HEK293 (cell line): ENCODE measurements at regions not wholly inside any gene's neighbourhood (a gene's known extent, or its start where the extent isn't known, plus 50 kb on each side); places are given as distances from the start of the nearest gene placed in this dataset.

ENCODE experiments used
- CTCF ChIA-PET: fragments of 350-600 bp; formaldehyde crosslinking; extraction: SDS; loops from one replicate; lab custom pipeline; 2021; ENCODE audit warnings: antibody characterized with exemption; lab: Yijun Ruan, JAX
- POLR2A ChIA-PET: fragments of 300-600 bp; formaldehyde crosslinking; extraction: SDS; loops from one replicate; lab custom pipeline; 2020; ENCODE audit warnings: antibody characterized with exemption, inconsistent platforms; lab: Yijun Ruan, JAX
- H3K27ac ChIP-seq: fragments of 200-500 bp; sonication (Bioruptor generic); 2 replicates; pipeline ENCODE4 v1.5.1; 2014; ENCODE audit warnings: low read depth, low read length, control low read depth, inconsistent platforms; ENCODE audit errors: extremely low read depth
- H3K36me3 ChIP-seq, 2 experiments: fragments of 200-500 bp in 1 of 2; sonication (Bioruptor generic) in 1 of 2; 1 replicate in 1 of 2; 2 replicates in 1 of 2; pipeline ENCODE4 v1.5.1; 2014 to 2017; ENCODE audit warnings: inconsistent platforms in 2 of 2, low read length in 2 of 2; ENCODE audit not compliant: control insufficient read depth in 2 of 2, insufficient read depth in 1 of 2
- H3K4me1 ChIP-seq: fragments of 200-500 bp; sonication (Bioruptor generic); 2 replicates; pipeline ENCODE4 v1.5.1; 2014; ENCODE audit warnings: mild to moderate bottlenecking, low read length, inconsistent platforms; ENCODE audit not compliant: control insufficient read depth, insufficient read depth
- H3K4me3 ChIP-seq: 2 replicates; pipeline ENCODE4 v1.5.1; 2011; ENCODE audit warnings: low read depth, mild to moderate bottlenecking, control low read depth, low read length, moderate library complexity
- H3K9me3 ChIP-seq: fragments of 200-500 bp; sonication (Bioruptor generic); 2 replicates; pipeline ENCODE4 v1.5.1; 2014; ENCODE audit warnings: low read depth, low read length, inconsistent platforms; ENCODE audit not compliant: control insufficient read depth, insufficient read depth
- HOXD13 ChIP-seq: sonication (generic); formaldehyde crosslinking; IDR thresholded peaks from 2 replicates; pipeline ENCODE4 v1.8.0; 2022; ENCODE audit warnings: missing genetic modification reagents, borderline replicate concordance
- KLF1 ChIP-seq: fragments of 450-650 bp; formaldehyde crosslinking; IDR thresholded peaks from 2 replicates; pipeline ENCODE4 v1.5.1; 2016; ENCODE audit warnings: missing biosample characterization, missing genetic modification characterization
- SP3 ChIP-seq: fragments of 450-650 bp; formaldehyde crosslinking; IDR thresholded peaks from 2 replicates; pipeline ENCODE4 v1.5.1; 2016; ENCODE audit warnings: missing biosample characterization, missing genetic modification characterization
- ZBTB21 ChIP-seq: fragments of 450-650 bp; formaldehyde crosslinking; IDR thresholded peaks from 2 replicates; pipeline ENCODE4 v1.5.1; 2017; ENCODE audit warnings: missing biosample characterization, missing genetic modification characterization
- ZBTB48 ChIP-seq: fragments of 450-650 bp; formaldehyde crosslinking; IDR thresholded peaks from 2 replicates; pipeline ENCODE4 v1.5.1; 2016; ENCODE audit warnings: missing biosample characterization, missing genetic modification characterization
- ZFHX2 ChIP-seq: fragments of 450-650 bp; formaldehyde crosslinking; conservative IDR thresholded peaks from 2 replicates; pipeline ENCODE4 v1.5.1; 2016; ENCODE audit warnings: missing biosample characterization, missing genetic modification characterization
- ZNF10 ChIP-seq: fragments of 450-650 bp; formaldehyde crosslinking; IDR thresholded peaks from 2 replicates; pipeline ENCODE4 v1.5.1; 2017; ENCODE audit warnings: missing biosample characterization, missing genetic modification characterization
- ZNF148 ChIP-seq: fragments of 450-650 bp; formaldehyde crosslinking; IDR thresholded peaks from 2 replicates; pipeline ENCODE4 v1.5.0; 2017; ENCODE audit warnings: missing biosample characterization, missing genetic modification characterization, borderline replicate concordance
- ZNF16 ChIP-seq: fragments of 450-650 bp; formaldehyde crosslinking; IDR thresholded peaks from 2 replicates; pipeline ENCODE4 v1.5.1; 2016; ENCODE audit warnings: low read depth, missing biosample characterization, missing genetic modification characterization
- ZNF202 ChIP-seq: fragments of 450-650 bp; formaldehyde crosslinking; IDR thresholded peaks from 2 replicates; pipeline ENCODE4 v1.5.1; 2016; ENCODE audit warnings: missing biosample characterization, missing genetic modification characterization, borderline replicate concordance
- ZNF23 ChIP-seq: fragments of 450-650 bp; formaldehyde crosslinking; IDR thresholded peaks from 2 replicates; pipeline ENCODE4 v1.5.1; 2016; ENCODE audit warnings: missing biosample characterization, missing genetic modification characterization, borderline replicate concordance
- ZNF292 ChIP-seq: fragments of 450-650 bp; formaldehyde crosslinking; IDR thresholded peaks from 2 replicates; pipeline ENCODE4 v1.5.1; 2016; ENCODE audit warnings: low read depth, missing biosample characterization, missing genetic modification characterization, borderline replicate concordance
- ZNF394 ChIP-seq: fragments of 450-650 bp; formaldehyde crosslinking; IDR thresholded peaks from 2 replicates; pipeline ENCODE4 v1.5.1; 2016; ENCODE audit warnings: missing biosample characterization, missing genetic modification characterization, mild to moderate bottlenecking, moderate library complexity, borderline replicate concordance
- ZNF423 ChIP-seq: fragments of 450-650 bp; formaldehyde crosslinking; IDR thresholded peaks from 2 replicates; pipeline ENCODE4 v1.5.1; 2016; ENCODE audit warnings: missing biosample characterization, missing genetic modification characterization
- ZNF48 ChIP-seq: fragments of 450-650 bp; formaldehyde crosslinking; IDR thresholded peaks from 2 replicates; pipeline ENCODE4 v1.5.1; 2016; ENCODE audit warnings: missing biosample characterization, missing genetic modification characterization
- ZNF513 ChIP-seq: fragments of 450-650 bp; IDR thresholded peaks from 2 replicates; pipeline ENCODE4 v1.5.1; 2018; ENCODE audit warnings: missing biosample characterization, missing genetic modification characterization
- ZNF514 ChIP-seq: fragments of 450-650 bp; formaldehyde crosslinking; IDR thresholded peaks from 2 replicates; pipeline ENCODE4 v1.5.1; 2016; ENCODE audit warnings: missing biosample characterization, missing genetic modification characterization
- ZNF549 ChIP-seq: fragments of 450-650 bp; IDR thresholded peaks from 2 replicates; pipeline ENCODE4 v1.5.1; 2018; ENCODE audit warnings: missing biosample characterization, missing genetic modification characterization, mild to moderate bottlenecking, inconsistent platforms, moderate library complexity
- ZNF560 ChIP-seq: fragments of 450-650 bp; formaldehyde crosslinking; IDR thresholded peaks from 2 replicates; pipeline ENCODE4 v1.5.1; 2017; ENCODE audit warnings: missing biosample characterization, missing genetic modification characterization, borderline replicate concordance
- ZNF629 ChIP-seq: fragments of 450-650 bp; formaldehyde crosslinking; IDR thresholded peaks from 2 replicates; pipeline ENCODE4 v1.5.1; 2017; ENCODE audit warnings: missing biosample characterization, missing genetic modification characterization
- ZNF677 ChIP-seq: fragments of 450-650 bp; IDR thresholded peaks from 2 replicates; pipeline ENCODE4 v1.5.0; 2018; ENCODE audit warnings: missing biosample characterization, mild to moderate bottlenecking, missing genetic modification characterization, moderate library complexity
- ZNF791 ChIP-seq: fragments of 450-650 bp; formaldehyde crosslinking; IDR thresholded peaks from 2 replicates; pipeline ENCODE4 v1.5.1; 2016; ENCODE audit warnings: missing biosample characterization, missing genetic modification characterization
- ZNF792 ChIP-seq: fragments of 450-650 bp; formaldehyde crosslinking; IDR thresholded peaks from 2 replicates; pipeline ENCODE4 v1.5.1; 2016; ENCODE audit warnings: missing biosample characterization, missing genetic modification characterization
- ZSCAN18 ChIP-seq: fragments of 450-650 bp; formaldehyde crosslinking; IDR thresholded peaks from 2 replicates; pipeline ENCODE4 v1.5.1; 2016; ENCODE audit warnings: missing biosample characterization, missing genetic modification characterization
- TF ChIP-seq, protein P1 (sequence below): fragments of 450-650 bp; formaldehyde crosslinking; IDR thresholded peaks from 2 replicates; pipeline ENCODE4 v1.5.1; 2017; ENCODE audit warnings: missing biosample characterization, missing genetic modification characterization
- TF ChIP-seq, protein P2 (sequence below): sonication (generic); formaldehyde crosslinking; IDR thresholded peaks from 2 replicates; pipeline ENCODE4 v1.8.1; 2022; ENCODE audit warnings: mild to moderate bottlenecking, moderate library complexity, missing genetic modification reagents

DNA sequence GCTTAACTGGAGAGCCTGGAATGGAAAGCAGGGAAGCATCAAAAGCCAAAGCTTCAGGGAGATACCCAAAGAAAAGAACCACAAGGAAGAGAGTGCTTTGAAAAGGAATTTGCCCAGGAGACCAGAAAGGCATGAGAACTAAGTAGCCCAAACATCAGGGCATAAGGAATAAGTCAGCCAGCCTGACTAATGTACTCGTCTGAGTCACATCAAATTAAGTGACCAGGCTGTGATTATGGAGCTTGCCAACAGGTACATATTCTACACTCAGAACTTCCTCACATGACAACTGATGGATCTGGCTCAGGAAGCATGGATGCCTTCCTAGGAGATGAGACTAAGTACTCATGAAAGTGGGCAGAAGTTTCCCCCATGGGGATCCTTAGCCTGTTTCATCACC lies 366.7 kb downstream of the BUD13 start:
- H3K4me3 ChIP-seq, result no peak overlapping the region
- CTCF ChIA-PET, result interaction anchor here (1.1 kb wide), 1 partner anchor 189 kb away, joined by 3 read pairs; no protein-coding TSS in a partner anchor
- no peak overlapping the region for H3K27ac ChIP-seq
- H3K36me3 ChIP-seq, result no peaks in the 10 kb centered on the region
- TF ChIP-seq ZNF560 (tag by site-specific recombination) (no peak), ZNF292 (tag by site-specific recombination) (no peak), ZNF394 (tag by site-specific recombination) (no peak), SP3 (no peak), HOXD13 (CRISPR knock-in tag) (no peak), ZSCAN18 (tag by site-specific recombination) (no peak), ZNF791 (no peak), ZFHX2 (tag by site-specific recombination) (no peak)
- TF ChIP-seq, protein P1, sequence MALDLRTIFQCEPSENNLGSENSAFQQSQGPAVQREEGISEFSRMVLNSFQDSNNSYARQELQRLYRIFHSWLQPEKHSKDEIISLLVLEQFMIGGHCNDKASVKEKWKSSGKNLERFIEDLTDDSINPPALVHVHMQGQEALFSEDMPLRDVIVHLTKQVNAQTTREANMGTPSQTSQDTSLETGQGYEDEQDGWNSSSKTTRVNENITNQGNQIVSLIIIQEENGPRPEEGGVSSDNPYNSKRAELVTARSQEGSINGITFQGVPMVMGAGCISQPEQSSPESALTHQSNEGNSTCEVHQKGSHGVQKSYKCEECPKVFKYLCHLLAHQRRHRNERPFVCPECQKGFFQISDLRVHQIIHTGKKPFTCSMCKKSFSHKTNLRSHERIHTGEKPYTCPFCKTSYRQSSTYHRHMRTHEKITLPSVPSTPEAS (tag by site-specific recombination), result no peak
- H3K4me1 ChIP-seq, result no peaks in the 10 kb centered on the region
- POLR2A ChIA-PET, result no interaction called here
- H3K9me3 ChIP-seq, result no peaks in the 10 kb centered on the region

- TF ChIP-seq ZNF792 (tag by site-specific recombination) (no peak), ZNF629 (tag by site-specific recombination) (no peak), ZNF513 (tag by site-specific recombination) (no peak), ZNF16 (tag by site-specific recombination) (no peak), ZNF677 (tag by site-specific recombination) (no peak), ZNF148 (no peak), ZBTB21 (tag by site-specific recombination) (no peak), KLF1 (tag by site-specific recombination) (no peak), ZNF423 (tag by site-specific recombination) (no peak), ZNF48 (tag by site-specific recombination) (no peak), ZNF10 (no peak), ZBTB48 (tag by site-specific recombination) (no peak), ZNF549 (tag by site-specific recombination) (no peak), ZNF202 (tag by site-specific recombination) (no peak), ZNF292 (tag by site-specific recombination) (no peak), ZNF23 (no peak), ZNF514 (tag by site-specific recombination) (no peak)
- TF ChIP-seq, protein P2, sequence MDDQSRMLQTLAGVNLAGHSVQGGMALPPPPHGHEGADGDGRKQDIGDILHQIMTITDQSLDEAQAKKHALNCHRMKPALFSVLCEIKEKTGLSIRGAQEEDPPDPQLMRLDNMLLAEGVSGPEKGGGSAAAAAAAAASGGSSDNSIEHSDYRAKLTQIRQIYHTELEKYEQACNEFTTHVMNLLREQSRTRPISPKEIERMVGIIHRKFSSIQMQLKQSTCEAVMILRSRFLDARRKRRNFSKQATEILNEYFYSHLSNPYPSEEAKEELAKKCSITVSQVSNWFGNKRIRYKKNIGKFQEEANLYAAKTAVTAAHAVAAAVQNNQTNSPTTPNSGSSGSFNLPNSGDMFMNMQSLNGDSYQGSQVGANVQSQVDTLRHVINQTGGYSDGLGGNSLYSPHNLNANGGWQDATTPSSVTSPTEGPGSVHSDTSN (CRISPR knock-in tag), result no peak
- ChIA-PET CTCF (interaction anchor here (0.5 to 0.9 kb wide), 4 partner anchors 23 to 205 kb away, joined by 3 to 4 read pairs (median 3); no protein-coding TSS in a partner anchor), POLR2A (no interaction called here)
- H3K27ac ChIP-seq, result no peak overlapping the region
- H3K36me3 ChIP-seq, result no peaks in the 10 kb centered on the region
- no peaks in the 10 kb centered on the region for H3K4me1 ChIP-seq
- no peak overlapping the region for H3K4me3 ChIP-seq
- H3K9me3 ChIP-seq, result no peaks in the 10 kb centered on the region
Measured at GRCh38 chr11:116404462-116404798, 368.4 kb downstream of the BUD13 start.
